NCI-H128 (cell line): ENCODE measurements at regions not wholly inside any gene's neighbourhood (a gene's known extent, or its start where the extent isn't known, plus 50 kb on each side); places are given as distances from the start of the nearest gene placed in this dataset.
A peak's percentile ranks its signal among the peaks of the same experiment; 100 is the strongest.
"Not testable (repeated sequence)": the region's sequence is repeated elsewhere in the genome, so short reads cannot be mapped to it uniquely, and the experiment has no call there.

Experiments used
- DNase-seq: peaks from one replicate; lab custom pipeline; 2025; ENCODE audit not compliant: unreplicated experiment; lab: John Stamatoyannopoulos, UW

- no peak for DNase-seq
Measured at GRCh38 chr9:36521148-36521547, 51.5 kb upstream of the MELK start.

DNA sequence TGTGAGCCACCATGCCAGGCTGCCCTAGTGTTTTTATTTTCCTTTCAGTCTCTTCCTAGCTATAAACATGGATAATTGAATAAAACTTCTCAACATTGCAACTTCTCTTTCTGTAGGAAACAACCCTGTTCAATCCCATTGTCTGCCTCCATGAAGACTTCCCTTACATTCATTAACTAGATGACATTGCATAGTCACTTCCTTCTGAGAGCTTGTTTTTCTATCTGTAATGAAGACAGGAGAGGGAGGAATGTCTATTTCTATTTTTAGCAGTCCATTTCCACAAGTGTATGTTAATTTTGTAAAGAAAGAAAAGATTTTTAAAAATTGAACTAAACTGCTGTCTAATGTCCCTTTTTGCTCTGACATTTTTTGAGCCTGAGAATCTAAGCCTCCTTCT is 55.6 kb upstream of the MELK start:
- no peak for DNase-seq

GRCh38 chr9:36504156-36504555 is 68.5 kb upstream of the MELK start:
- DNase-seq = no peak

GRCh38 chr9:36503172-36504088 is 69.3 kb upstream of the MELK start:
- no peak for DNase-seq

GRCh38 chr9:36501727-36502126 is 71.0 kb upstream of the MELK start:
- DNase-seq = no peak

DNA sequence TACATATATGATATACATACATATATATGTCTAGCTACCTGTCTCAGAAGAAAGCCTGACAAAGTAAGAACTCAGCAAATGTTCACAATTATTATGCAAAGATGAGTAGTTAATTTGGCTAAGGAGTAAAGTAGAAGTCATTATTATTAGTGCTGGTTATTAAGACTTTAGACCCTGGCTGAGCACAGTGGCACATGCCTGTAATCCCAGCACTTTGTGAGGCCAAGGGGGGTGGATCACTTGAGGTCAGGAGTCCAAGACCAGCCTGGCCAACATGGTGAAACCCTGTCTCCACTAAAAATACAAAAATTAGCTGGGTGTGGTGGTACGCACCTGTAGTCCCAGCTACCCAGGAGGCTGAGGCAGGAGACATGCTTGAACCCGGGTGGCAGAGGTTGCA is 71.8 kb upstream of the MELK start:
- DNase-seq = not testable (repeated sequence)

DNA sequence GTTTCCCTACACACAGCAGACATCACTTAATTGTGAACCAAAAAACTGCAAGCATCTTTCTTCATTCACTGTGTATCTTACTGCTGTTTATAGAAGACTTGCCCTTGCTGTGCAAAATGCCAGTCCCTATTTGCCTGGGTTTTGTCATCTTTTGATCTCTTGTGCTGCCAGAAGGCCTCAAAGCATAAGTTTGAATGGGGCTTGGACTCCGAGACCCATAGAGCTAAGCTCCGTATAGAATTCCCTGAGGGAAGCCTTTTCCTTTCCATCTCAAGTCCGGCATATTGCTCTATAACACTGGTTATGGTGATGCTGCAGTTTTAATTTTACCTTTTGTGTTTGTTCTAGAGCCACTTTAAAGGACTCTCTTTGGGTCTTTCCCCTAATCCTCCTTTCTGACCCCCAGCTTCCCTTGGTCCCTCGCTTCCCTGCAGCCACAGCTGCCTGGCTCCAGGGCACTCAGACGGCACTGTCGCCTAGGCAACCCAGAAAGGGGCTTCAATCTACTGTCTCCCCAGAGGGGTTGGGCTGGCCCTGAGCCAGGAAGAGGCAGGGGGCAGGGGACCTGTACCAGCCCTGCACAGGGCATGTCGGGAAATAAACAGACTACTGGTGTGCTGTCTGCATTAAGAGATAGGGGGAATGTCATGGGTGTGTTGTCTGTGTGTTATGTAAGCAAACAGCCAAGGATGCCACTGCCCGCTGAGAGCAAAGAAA is 73.4 kb upstream of the MELK start:
- DNase-seq = peak; percentile 93

GRCh38 chr9:36493564-36493963 is 79.1 kb upstream of the MELK start:
- DNase-seq = not testable (repeated sequence)

GRCh38 chr9:36492865-36493264 is 79.8 kb upstream of the MELK start:
- DNase-seq = no peak

DNA sequence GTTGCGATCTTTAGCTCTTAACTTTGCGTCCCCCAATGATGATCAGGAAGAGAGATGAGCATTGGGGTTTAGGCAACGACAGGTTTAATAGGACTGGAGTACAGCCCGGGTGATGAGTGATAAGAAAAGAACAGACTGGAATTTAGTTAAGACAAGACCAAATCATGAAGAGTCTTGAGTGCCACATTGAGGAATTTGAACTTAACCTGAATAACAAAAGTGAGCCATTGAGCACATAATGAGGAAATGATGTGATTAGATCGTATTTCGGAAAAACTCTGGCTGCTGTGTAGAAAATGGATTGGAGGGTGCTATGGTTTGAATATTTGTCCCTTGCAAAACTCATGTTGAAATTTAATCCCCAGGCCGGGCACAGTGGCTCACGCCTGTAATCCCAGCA is 83.2 kb upstream of the MELK start:
- no peak for DNase-seq

- no peak for DNase-seq
Measured at GRCh38 chr9:36488389-36488756, 84.3 kb upstream of the MELK start.

GRCh38 chr9:36487482-36488388 is 85.0 kb upstream of the MELK start:
- peak; percentile 89 for DNase-seq

DNA sequence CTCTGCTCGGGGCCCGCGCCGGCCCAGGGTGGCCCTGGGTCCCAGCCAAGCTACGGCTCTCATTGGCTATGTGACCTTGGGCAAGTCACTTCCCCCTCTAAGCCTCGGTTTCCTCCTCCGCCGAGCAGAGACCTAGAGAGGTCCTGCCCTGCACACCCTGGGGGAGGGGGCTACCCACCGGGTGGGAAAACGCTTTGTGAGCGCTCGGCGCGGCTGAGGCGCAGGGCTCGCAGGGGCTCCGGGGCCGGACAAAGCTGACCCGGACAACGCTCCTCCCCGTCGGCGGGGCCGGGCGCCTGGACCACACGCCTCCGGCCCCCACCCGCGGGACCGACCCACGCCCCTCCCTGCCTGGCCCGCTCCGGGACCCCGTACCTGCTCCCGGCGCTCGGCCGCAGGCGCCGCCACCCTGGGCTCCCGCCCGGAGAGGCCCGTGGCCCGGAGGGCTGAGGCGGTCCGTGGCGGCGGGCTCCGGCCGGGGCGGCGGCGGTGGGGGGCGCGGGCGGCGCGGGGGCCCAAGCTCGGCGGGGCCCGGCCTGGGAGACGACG is 85.7 kb upstream of the MELK start:
- no peak for DNase-seq

GRCh38 chr9:36486329-36486932 is 86.3 kb upstream of the MELK start:
- DNase-seq = no peak

DNA sequence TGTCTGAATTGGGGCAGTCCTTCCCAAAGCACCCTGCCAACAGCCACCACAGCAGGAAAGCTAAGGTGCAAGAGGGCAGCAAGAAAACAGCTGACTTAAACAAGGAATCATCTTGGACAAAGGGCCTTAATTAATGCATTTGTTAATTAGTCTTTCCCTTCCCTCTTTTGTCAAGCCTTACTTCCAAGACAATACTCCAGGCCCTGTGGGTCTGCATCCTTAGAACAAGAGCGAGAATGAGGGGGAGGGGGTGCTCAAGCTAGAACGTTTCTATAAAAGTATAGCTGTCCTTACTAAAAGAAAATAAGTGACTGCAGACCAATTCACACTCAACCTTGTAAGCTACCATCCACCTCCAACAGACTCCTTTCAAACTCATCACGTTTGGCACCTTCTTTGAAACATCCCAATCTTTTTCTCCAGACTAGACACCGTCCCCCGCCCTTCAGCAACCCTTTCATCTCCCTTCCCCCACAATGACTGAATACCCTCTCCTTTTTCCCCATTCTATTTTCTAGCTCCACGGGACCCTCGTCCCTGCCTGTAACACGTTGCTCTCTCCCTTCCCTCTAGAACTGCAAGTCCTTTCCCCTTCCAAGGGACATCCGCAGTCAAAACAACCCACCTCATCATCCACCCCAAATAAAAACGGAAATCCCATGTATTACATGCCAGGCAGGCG is 85.7 kb upstream of the RNF38 start:
- no peak for DNase-seq

- no peak for DNase-seq
Measured at GRCh38 chr9:36484124-36484523, 84.1 kb upstream of the RNF38 start.

DNA sequence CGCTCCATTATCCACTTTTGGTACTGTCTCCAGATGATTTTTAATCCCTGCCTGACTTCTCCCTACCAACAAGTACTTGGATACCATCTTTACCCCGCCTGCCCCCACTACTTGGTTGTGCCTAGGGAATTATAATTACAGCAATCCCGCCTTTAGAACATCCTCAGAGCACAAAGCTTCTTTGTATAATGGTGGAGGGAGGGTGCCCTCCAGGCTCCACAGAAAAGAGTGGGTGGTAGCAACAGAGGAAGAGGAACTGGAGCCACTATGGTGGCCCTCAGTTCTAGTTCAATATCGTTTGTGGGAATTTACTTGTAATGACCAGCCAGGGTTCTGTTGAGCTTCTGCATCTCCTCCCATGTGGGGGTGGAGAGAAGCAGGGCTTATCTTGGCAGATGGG is 79.0 kb upstream of the RNF38 start:
- no peak for DNase-seq

DNA sequence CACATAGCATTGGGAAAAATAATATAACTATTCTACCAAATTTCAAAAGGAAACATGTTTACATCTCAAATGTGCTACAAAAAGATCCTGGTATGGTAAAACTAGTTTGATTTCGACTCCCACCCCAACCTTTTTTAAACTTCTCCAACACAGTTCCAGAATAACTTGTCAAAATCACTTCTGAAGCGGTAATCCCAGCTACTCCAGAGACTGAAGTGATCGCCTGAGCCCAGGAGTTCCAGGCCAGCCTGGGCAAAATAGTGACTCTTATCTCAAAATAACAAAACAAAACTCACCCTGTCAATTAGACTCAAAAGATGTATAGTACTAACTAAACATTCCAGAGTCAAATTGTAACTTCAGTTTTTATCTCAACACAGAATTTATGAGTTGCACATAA is 71.3 kb upstream of the RNF38 start:
- no peak for DNase-seq

GRCh38 chr9:36470643-36471290 is 70.7 kb upstream of the RNF38 start:
- no peak for DNase-seq

DNA sequence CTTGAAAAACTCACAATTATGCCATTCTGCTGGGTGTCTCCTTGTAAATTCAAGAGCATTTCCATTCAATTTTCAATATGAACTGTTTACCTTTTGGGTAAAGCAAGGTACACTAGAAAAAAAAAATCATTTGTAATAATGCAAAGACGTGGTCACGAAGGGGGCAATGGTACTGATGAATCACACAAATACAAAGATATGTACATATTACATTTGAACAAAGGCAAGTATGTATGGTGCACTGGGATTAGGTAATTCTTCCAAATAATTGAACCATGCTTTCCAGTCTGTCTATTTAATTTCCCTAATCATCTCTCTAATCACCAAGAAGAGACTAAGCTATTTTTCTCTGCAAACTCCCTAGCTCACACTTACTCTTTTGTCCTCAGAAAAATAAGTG is 63.4 kb upstream of the RNF38 start:
- DNase-seq = no peak
